ENCODE measurements at regions not wholly inside any gene's neighbourhood (a gene's known extent, or its start where the extent isn't known, plus 50 kb on each side); places are given as distances from the start of the nearest gene placed in this dataset.

DNA sequence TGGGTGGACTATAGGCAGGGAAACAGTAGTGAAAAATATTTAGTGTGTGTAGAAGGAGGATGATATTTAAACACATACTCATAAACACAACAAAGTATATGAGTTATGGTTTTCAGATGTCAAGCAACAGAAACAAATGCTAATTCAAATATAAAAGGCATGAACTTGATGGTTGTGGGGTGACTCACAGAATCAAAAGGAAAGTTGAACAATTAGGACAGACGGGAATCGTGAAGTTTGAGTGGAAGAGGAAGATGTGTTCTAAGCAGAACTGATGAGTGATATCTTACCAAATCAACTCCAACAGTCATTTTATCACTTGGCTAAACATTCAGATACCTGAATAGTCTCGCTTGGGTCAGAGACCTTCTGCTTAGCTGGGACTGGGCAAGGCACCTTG, 53.6 kb upstream of the ITGA6 start:
- no peak for DNase-seq

GRCh38 chr2:172374318-172375240, 52.8 kb upstream of the ITGA6 start:
- DNase-seq, result no peak

- no peak for DNase-seq
These were observed 52.1 kb upstream of the ITGA6 start for GRCh38 chr2:172375251-172375650.

DNA sequence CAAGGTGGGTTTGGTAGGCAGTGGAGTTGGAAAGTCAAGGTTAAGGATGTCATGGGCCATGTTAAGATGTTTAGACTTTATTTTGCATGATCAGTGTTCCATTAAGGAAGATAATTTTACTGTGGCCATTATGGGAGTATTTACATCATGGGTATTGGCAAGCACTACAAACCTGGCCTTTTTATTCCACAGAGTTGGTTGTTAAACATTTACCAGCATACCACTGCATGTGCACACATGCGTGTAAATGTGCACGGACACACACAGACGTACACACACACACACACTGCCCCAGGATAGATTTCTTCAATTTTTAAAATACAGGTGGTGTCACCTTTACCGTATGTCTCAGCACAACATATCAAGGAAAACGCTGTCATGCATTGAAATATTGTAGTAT, 51.4 kb upstream of the ITGA6 start:
- DNase-seq, result peak in 1 of 2 experiments; percentile 15

DNA sequence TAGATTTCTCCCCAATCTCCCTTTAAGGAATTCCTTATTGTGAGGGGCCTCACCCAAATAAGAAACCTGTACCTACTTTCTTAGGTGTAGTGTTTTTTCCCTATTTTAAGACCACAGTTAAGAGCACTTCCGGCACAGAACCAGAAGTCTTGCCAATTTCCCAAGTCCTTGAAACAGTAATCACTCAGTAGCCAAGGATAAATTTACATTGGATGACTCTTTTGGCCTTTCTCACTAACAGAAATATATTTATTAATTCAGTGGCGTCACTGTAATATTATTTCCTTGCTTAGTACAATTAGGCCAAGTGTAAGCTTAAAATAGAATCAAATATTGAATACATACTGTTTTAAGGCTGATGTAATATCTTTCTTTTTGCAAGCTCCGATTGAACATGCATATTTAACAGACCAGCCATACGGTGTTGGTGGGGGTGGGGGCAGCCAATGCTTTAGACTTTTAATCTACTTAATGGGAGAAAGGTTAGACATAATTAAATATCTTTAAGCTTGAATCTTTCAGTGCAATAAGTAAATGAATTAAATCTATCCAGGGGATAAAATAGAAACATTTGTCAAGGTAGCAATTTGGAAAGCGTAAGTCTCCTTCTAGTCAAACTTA, 50.8 kb upstream of the ITGA6 start:
- DNase-seq, result no peak

DNA sequence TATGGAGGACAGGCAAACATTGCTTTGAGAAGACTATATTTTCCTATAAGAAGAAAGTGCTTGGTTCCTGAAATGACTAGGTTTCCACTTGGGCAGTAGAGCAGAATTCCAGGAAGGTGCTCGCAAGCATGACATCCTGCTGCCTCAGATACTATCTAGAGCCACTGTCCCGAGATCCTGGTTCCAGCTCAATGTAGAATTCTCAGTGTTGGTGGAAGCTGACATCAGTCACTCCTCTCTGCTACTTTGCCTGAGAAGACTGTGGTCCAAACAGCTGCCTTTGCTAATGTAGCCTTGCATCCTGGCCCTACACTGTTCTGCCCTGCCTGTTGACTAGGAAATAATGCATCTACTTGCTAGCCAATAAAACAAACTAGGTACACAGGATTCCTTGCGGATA, 50.0 kb upstream of the ITGA6 start:
- no peak for DNase-seq
